BE2C (cell line): ENCODE measurements at regions not wholly inside any gene's neighbourhood (a gene's known extent, or its start where the extent isn't known, plus 50 kb on each side); places are given as distances from the start of the nearest gene placed in this dataset.

Experiments used
- DNase-seq: peaks from one replicate; pipeline ENCODE4 v3.0.0-alpha.2; 2020
- H3K27me3 ChIP-seq: fragments of 250-450 bp; sonication (Bioruptor Pico); 2 replicates; pipeline ENCODE4 v1.5.1; 2020; ENCODE audit warnings: mild to moderate bottlenecking
- H3K36me3 ChIP-seq: fragments of 250-450 bp; sonication (Bioruptor Pico); 2 replicates; pipeline ENCODE4 v1.5.1; 2020; ENCODE audit warnings: mild to moderate bottlenecking
- H3K4me1 ChIP-seq: fragments of 250-450 bp; sonication (Bioruptor Pico); 2 replicates; pipeline ENCODE4 v1.5.1; 2020
- H3K4me3 ChIP-seq: 2 replicates; pipeline ENCODE4 v1.5.1; 2011; ENCODE audit warnings: low read depth, low read length
- H3K9me3 ChIP-seq: fragments of 250-450 bp; sonication (Bioruptor Pico); 2 replicates; pipeline ENCODE4 v1.5.1; 2020
- TF ChIP-seq, protein P1 (sequence below): IDR thresholded peaks from 2 replicates; pipeline ENCODE4 v1.5.1; 2012; ENCODE audit warnings: mild to moderate bottlenecking, low read depth, low read length

DNA sequence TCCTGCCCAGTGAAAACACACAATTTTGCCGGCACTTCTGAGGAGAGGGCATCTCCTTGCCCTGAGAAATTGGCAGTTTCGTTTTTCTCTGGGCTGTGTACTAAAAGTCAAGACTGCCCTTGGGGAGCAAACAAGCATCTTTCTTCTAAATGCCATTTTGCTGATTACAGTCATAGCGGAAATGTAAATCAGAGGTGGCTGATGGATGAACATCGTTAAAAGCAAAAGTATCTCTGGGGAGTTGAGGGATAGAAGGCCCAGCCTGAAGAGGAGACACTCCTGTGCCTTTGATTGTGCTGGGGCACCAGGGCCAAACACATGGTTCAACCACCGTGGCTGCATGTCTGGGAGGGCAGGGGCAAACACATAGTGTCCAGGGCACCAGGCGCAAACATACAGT, 49.8 kb downstream of the ABCC12 start:
- Histone ChIP-seq H3K27me3 (0 out of 2 replicates have a peak, but pooled peaks cover 4% of the 10 kb centered on the region), H3K9me3 (no peaks in the 10 kb centered on the region; the same call in 1 of the 2 replicates), H3K4me3 (no peak overlapping the region), H3K4me1 (no peaks in the 10 kb centered on the region), H3K36me3 (no peaks in the 10 kb centered on the region)
- no peak for DNase-seq
- TF ChIP-seq, protein P1, sequence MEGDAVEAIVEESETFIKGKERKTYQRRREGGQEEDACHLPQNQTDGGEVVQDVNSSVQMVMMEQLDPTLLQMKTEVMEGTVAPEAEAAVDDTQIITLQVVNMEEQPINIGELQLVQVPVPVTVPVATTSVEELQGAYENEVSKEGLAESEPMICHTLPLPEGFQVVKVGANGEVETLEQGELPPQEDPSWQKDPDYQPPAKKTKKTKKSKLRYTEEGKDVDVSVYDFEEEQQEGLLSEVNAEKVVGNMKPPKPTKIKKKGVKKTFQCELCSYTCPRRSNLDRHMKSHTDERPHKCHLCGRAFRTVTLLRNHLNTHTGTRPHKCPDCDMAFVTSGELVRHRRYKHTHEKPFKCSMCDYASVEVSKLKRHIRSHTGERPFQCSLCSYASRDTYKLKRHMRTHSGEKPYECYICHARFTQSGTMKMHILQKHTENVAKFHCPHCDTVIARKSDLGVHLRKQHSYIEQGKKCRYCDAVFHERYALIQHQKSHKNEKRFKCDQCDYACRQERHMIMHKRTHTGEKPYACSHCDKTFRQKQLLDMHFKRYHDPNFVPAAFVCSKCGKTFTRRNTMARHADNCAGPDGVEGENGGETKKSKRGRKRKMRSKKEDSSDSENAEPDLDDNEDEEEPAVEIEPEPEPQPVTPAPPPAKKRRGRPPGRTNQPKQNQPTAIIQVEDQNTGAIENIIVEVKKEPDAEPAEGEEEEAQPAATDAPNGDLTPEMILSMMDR = no peak

DNA sequence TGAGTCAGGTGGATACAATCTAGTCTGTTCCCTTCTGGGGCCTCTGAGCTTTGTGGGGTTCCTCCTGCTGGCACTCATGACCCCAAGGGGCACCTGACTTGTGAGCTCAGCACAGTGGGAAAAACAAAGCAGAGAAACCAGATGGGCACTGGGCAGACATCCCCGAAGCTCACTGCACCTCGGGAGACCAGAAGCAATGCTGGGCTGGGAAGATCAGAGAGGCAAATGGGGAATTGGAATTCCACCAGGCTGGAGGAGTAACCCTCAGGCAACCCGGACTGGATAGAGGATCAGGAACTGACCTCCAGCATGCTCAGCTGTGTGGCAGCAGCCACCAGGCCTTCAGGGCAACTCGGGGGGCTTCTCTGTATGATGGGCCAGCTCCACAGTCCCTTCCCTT, 50.3 kb downstream of the ABCC12 start:
- Histone ChIP-seq H3K9me3 (no peaks in the 10 kb centered on the region; the same call in 1 of the 2 replicates), H3K4me1 (no peaks in the 10 kb centered on the region), H3K27me3 (0 out of 2 replicates have a peak, but pooled peaks cover 4% of the 10 kb centered on the region), H3K36me3 (no peaks in the 10 kb centered on the region), H3K4me3 (no peak overlapping the region)
- TF ChIP-seq, protein P1 = no peak
- DNase-seq = no peak

DNA sequence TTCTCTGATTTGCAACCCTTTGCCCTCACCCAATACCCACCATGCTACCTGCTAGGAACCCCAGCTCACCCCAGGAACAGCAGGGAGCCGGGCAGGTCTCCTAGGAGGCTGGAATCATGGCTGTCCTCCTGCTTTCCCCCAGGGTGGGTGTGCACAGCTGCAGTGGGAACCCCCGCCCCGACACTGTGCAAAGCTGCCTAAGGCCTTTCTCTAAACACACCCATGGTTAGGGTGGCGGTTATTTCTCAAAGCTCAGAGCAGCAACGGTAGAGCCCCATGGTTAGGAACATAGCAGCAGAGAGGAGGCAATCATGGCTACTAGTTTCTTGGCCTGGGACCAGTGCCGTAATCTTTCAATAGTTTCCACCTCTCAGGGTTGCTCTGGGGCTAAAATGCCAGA, 52.2 kb downstream of the ABCC12 start:
- TF ChIP-seq, protein P1 = no peak
- Histone ChIP-seq H3K4me1 (no peaks in the 10 kb centered on the region), H3K9me3 (no peaks in the 10 kb centered on the region; the same call in 1 of the 2 replicates), H3K36me3 (no peaks in the 10 kb centered on the region), H3K27me3 (no peaks in the 10 kb centered on the region), H3K4me3 (no peak overlapping the region)
- no peak for DNase-seq

DNA sequence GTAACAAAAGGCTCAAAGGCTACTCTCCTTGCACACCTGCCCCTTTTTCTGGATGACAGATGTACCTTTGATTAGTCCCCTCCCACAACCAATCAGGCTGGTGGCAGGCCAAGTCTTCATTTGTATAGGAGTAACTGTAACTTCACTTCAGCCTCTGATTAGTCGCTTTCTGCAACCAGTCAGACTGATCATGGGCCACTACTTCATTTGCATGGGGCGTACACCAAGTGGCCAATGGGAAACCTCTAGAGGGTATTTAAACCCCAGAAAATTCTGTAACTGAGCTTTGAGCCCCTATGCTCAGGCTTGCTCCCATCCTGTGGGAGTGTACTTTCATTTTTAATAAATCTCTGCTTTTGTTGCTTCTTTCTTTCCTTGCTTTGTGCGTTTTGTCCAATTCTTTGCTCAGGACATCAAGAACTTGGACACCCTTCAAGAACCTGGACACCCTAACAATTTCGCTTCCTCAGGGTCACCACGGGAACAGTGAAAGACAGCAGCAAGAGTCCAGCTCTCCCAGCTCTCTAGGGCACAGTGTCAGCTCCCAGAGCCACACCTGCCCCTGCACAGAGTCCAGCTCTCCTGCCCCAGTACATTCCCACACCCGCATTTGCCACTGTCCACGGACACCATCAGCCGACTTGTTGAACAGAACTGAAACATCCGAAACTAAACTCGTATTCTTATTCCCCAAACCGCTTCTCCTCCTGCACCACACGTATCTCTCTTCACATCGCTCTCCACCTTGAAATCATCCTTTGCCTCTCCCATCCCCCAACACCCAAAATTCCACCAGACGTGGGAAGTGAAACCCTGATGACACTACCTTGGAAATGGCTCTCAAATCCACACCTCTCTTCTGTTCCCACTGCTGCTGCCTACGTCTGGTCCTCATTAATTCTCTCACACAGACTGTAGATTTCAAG, 53.4 kb downstream of the ABCC12 start:
- Histone ChIP-seq H3K4me1 (no peaks in the 10 kb centered on the region), H3K4me3 (no peak overlapping the region), H3K36me3 (no peaks in the 10 kb centered on the region), H3K27me3 (no peaks in the 10 kb centered on the region), H3K9me3 (no peaks in the 10 kb centered on the region; the same call in 1 of the 2 replicates)
- TF ChIP-seq, protein P1 = no peak
- no peak for DNase-seq

DNA sequence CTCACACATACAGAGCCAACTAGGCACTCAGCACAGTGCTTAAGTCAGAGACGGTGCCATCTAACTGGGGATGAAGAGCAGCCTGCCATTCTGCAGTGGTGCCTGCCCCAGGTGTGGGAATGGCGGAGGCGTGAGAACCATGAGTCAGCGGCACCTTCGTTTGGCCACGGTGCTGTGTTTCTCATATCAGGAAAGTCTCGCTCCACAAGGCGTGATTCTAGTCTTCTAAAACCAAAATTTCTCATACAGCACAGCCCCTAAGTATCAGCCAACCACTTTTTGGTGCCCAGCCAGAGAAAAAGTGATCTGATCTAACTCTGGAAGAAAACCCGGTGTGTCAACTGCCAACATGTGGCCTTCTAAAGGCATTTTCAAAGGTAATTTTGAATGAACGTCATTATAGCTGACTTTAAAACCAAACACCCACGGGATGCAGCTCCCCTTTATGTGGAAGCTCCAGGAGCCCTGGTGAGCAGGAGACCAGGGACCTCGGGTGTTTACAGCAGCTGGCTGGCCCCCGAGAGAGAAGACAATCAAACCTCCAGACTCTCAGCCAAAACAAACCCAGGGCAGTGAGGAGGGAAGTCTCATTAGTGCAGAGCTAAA, 54.6 kb downstream of the ABCC12 start:
- Histone ChIP-seq H3K4me3 (no peak overlapping the region), H3K27me3 (no peaks in the 10 kb centered on the region), H3K9me3 (no peaks in the 10 kb centered on the region; the same call in 1 of the 2 replicates)

More for the DNA sequence above, 54.6 kb downstream of the ABCC12 start:
- H3K36me3 ChIP-seq = no peaks in the 10 kb centered on the region
- no peak for DNase-seq
- H3K4me1 ChIP-seq = no peaks in the 10 kb centered on the region
- TF ChIP-seq, protein P1 = no peak
